ENCODE measurements at regions not wholly inside any gene's neighbourhood (a gene's known extent, or its start where the extent isn't known, plus 50 kb on each side); places are given as distances from the start of the nearest gene placed in this dataset.

DNA sequence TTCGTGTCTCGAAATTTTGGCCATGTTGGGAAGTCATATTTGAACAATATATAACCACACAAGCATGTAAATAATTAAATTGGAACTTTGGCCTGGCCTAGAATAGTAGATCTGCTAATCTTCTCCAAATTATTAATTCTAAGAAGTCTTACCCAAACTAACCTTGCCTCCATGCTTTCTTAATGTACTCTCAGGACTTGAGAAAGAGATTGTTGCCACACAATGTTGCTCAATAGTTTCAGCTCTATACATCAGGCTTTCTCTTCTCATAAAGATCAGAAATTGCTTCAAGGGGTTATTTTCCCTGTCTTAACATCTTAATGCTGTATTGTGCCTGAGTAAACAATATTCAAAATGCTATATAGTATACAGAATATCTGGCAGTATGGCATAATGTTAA, 202.7 kb upstream of the LRIG1 start:
- no peak overlapping the region for H3K4me3 ChIP-seq (ENCODE audit: low read depth, low read length)
- TF ChIP-seq, protein P1, sequence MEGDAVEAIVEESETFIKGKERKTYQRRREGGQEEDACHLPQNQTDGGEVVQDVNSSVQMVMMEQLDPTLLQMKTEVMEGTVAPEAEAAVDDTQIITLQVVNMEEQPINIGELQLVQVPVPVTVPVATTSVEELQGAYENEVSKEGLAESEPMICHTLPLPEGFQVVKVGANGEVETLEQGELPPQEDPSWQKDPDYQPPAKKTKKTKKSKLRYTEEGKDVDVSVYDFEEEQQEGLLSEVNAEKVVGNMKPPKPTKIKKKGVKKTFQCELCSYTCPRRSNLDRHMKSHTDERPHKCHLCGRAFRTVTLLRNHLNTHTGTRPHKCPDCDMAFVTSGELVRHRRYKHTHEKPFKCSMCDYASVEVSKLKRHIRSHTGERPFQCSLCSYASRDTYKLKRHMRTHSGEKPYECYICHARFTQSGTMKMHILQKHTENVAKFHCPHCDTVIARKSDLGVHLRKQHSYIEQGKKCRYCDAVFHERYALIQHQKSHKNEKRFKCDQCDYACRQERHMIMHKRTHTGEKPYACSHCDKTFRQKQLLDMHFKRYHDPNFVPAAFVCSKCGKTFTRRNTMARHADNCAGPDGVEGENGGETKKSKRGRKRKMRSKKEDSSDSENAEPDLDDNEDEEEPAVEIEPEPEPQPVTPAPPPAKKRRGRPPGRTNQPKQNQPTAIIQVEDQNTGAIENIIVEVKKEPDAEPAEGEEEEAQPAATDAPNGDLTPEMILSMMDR (IDR thresholded peaks at IDR 0.05; ENCODE audit: insufficient read depth, low read depth, low read length, missing control alignments): no peak
- DNase-seq (ENCODE audit: low read depth): no peak

DNA sequence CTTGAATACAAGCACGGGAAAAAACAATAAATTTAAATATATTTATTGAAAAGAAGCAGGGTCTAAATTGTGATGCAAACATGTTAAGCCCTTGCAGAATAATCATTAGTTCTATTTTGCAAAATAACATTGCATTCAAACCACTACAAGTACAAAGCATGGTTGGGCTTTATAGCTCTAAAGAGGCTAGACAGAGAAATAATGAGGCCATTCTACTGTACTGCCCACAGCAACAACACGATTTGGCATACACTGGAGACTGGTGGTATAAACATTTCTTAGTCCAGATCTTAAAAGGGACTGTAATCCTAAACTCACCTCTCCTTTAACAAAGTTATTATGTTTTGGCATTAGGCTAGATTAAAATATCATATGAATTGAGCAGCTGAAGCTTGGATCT, 204.3 kb upstream of the LRIG1 start:
- DNase-seq (ENCODE audit: low read depth): no peak
- TF ChIP-seq, protein P1 (IDR thresholded peaks at IDR 0.05; ENCODE audit: insufficient read depth, low read depth, low read length, missing control alignments): no peak
- no peak overlapping the region for H3K4me3 ChIP-seq (ENCODE audit: low read depth, low read length)

DNA sequence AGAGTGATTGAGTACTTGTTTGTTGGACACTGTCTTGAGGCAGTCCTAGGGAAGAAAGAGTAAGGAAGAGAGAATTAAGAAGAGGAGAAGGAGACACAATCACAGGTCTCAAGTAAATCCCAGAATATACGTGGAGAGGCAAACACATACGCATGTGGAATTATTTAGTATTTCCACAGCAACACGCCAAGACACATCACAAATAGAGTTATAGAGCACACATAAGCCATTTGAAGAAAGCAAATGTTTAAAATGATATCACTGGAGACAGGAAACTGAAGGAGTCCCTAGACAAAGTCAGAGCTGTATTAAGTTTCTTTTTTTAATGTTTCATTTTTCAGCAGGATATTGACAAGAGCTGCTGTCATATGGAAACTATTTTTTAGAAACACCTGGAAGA, 206.1 kb upstream of the LRIG1 start:
- DNase-seq (ENCODE audit: low read depth): no peak
- TF ChIP-seq, protein P1 (IDR thresholded peaks at IDR 0.05; ENCODE audit: insufficient read depth, low read depth, low read length, missing control alignments): no peak
- H3K4me3 ChIP-seq (ENCODE audit: low read depth, low read length): no peak overlapping the region

DNA sequence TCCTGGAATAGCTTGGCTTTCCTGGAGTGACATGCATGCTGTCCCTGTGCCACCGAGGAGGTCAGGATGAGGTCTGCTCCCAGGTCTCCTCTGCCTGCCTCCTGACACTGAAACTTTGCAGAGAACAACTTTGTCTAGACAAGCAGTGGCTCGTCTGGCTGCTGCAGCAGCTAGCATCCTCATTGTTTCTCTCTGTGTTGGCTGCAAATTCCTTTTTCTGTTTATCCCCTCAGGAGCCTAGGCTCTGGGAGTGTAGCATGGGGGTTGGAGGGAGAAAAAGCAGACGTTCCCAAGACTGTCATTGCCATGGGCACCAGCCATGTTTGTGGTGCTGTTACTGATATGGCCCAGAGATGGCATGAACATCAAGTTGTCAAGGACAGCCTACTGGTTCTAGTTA, 208.7 kb upstream of the LRIG1 start:
- TF ChIP-seq, protein P1 (IDR thresholded peaks at IDR 0.05; ENCODE audit: insufficient read depth, low read depth, low read length, missing control alignments): no peak
- no peak overlapping the region for H3K4me3 ChIP-seq (ENCODE audit: low read depth, low read length)
- no peak for DNase-seq (ENCODE audit: low read depth)

GRCh38 chr3:66712210-66712609, 211.4 kb upstream of the LRIG1 start:
- DNase-seq (ENCODE audit: low read depth): no peak
- H3K4me3 ChIP-seq (ENCODE audit: low read depth, low read length): no peak overlapping the region

GRCh38 chr3:66713921-66714320, 213.1 kb upstream of the LRIG1 start:
- no peak overlapping the region for H3K4me3 ChIP-seq (ENCODE audit: low read depth, low read length)
- DNase-seq (ENCODE audit: low read depth): no peak
- TF ChIP-seq, protein P1 (IDR thresholded peaks at IDR 0.05; ENCODE audit: insufficient read depth, low read depth, low read length, missing control alignments): no peak

More at GRCh38 chr3:66712210-66712609, 211.4 kb upstream of the LRIG1 start:
- TF ChIP-seq, protein P1 (IDR thresholded peaks at IDR 0.05; ENCODE audit: insufficient read depth, low read depth, low read length, missing control alignments): no peak

DNA sequence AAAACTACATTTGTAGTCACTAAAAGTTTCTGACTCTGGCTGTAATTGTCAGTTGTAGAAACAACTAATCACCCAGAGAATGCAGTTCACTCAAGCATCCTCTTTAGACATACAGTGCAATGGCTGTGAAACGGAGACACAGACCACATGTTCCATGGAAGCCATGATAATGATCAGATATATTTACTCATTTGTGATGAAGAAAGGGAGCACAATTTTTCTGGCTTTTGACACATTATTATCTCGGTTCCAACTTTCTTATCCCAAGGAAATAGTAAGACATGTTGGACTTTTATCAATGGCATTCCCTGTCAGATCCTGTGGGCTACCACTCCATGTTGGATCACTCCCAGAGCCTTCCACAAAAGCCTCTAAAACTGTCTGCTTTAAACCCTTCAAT, 215.0 kb upstream of the LRIG1 start:
- no peak overlapping the region for H3K4me3 ChIP-seq (ENCODE audit: low read depth, low read length)
- no peak for DNase-seq (ENCODE audit: low read depth)
- TF ChIP-seq, protein P1 (IDR thresholded peaks at IDR 0.05; ENCODE audit: insufficient read depth, low read depth, low read length, missing control alignments): no peak

Data from GM12865 (cell line).